Liver (tissue), 3 donors: ENCODE measurements at regions not wholly inside any gene's neighbourhood (a gene's known extent, or its start where the extent isn't known, plus 50 kb on each side); places are given as distances from the start of the nearest gene placed in this dataset.

Experiments
- EGR1 ChIP-seq, 2 donors: IDR thresholded peaks; 2 replicates each; pipeline ENCODE4 v1.6.1; 2016 to 2018; ENCODE audit warnings: antibody characterized with exemption in 2 of 2, low read depth in 2 of 2
- FOXA1 ChIP-seq: IDR thresholded peaks from 2 replicates; pipeline ENCODE4 v1.6.1; 2016; ENCODE audit warnings: antibody characterized with exemption
- GABPA ChIP-seq, 2 donors: IDR thresholded peaks in 1 of 2; conservative IDR thresholded peaks in 1 of 2; 2 replicates each; pipeline ENCODE4 v1.6.1; 2016; ENCODE audit warnings: antibody characterized with exemption in 2 of 2, mild to moderate bottlenecking in 1 of 2, moderate library complexity in 1 of 2
- JUND ChIP-seq, 2 donors: IDR thresholded peaks; 2 replicates each; pipeline ENCODE4 v1.6.1; 2016; ENCODE audit warnings: antibody characterized with exemption in 2 of 2
- RAD21 ChIP-seq, 2 donors: IDR thresholded peaks; 2 replicates each; pipeline ENCODE4 v1.6.1; 2016; ENCODE audit warnings: antibody characterized with exemption in 2 of 2, mild to moderate bottlenecking in 2 of 2
- RXRA ChIP-seq, 2 donors: IDR thresholded peaks; 2 replicates each; pipeline ENCODE4 v1.6.1; 2017 to 2018; ENCODE audit warnings: antibody characterized with exemption in 2 of 2, mild to moderate bottlenecking in 1 of 2
- TAF1 ChIP-seq: conservative IDR thresholded peaks from 2 replicates; pipeline ENCODE4 v1.6.1; 2016; ENCODE audit warnings: antibody characterized with exemption, mild to moderate bottlenecking
- YY1 ChIP-seq: IDR thresholded peaks from 2 replicates; pipeline ENCODE4 v1.6.1; 2016; ENCODE audit warnings: antibody characterized with exemption, mild to moderate bottlenecking
- TF ChIP-seq, protein P1 (sequence below): fragments of 150-350 bp; IDR thresholded peaks from 2 replicates; pipeline ENCODE4 v1.5.1; 2017; ENCODE audit warnings: improper control_type of control experiment, low read depth, low read length; ENCODE audit not compliant: missing input control
- TF ChIP-seq, protein P2 (sequence below): IDR thresholded peaks from 2 replicates; pipeline ENCODE4 v1.6.1; 2016; ENCODE audit warnings: antibody characterized with exemption, mild to moderate bottlenecking
- TF ChIP-seq, protein P3 (sequence below): IDR thresholded peaks from 2 replicates; pipeline ENCODE4 v1.6.1; 2016; ENCODE audit warnings: antibody characterized with exemption
- donor health status: healthy.
- donor health status: healthy.

DNA sequence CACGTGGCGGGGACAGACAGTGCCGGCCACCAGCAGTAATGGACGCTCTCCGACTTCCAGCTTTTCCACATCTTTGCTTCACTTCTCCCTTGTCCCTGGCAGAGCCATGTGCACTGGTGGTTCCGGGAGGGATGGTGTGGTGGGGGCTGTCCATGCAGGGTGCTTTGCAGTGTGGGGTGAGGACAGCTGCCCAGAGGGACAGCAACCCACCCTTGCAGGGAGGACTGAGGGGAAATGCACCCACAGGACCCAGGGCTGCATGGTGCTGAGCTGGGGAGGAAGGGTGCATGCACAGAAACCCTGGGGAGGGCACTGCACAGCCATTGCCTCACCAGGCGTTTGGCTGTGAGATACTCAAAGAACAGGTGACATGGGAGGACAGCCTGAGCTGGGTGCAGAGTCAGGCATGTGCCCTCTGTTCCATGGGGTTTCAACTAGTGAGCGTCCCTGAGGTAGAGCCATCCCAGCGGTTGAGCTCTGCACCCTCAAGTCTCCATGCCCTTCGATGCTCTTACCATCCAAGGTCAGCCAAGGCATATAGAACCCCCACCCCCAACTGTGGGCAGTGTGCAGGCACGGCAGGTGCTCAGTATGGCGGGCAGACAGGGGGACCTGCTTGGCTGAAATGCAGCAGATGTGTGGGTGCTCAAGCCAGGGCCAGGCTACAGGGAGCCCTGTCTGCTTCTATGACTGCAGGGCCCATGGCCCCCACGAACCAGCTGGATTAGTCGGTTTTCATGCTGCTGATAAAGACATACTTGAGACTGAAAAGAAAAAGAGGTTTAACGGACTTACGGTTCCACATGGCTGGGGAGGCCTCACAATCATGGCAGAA, 239.7 kb downstream of the TTLL2 start:
- TF ChIP-seq, protein P1, sequence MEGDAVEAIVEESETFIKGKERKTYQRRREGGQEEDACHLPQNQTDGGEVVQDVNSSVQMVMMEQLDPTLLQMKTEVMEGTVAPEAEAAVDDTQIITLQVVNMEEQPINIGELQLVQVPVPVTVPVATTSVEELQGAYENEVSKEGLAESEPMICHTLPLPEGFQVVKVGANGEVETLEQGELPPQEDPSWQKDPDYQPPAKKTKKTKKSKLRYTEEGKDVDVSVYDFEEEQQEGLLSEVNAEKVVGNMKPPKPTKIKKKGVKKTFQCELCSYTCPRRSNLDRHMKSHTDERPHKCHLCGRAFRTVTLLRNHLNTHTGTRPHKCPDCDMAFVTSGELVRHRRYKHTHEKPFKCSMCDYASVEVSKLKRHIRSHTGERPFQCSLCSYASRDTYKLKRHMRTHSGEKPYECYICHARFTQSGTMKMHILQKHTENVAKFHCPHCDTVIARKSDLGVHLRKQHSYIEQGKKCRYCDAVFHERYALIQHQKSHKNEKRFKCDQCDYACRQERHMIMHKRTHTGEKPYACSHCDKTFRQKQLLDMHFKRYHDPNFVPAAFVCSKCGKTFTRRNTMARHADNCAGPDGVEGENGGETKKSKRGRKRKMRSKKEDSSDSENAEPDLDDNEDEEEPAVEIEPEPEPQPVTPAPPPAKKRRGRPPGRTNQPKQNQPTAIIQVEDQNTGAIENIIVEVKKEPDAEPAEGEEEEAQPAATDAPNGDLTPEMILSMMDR, result no peak
- TF ChIP-seq, protein P2, sequence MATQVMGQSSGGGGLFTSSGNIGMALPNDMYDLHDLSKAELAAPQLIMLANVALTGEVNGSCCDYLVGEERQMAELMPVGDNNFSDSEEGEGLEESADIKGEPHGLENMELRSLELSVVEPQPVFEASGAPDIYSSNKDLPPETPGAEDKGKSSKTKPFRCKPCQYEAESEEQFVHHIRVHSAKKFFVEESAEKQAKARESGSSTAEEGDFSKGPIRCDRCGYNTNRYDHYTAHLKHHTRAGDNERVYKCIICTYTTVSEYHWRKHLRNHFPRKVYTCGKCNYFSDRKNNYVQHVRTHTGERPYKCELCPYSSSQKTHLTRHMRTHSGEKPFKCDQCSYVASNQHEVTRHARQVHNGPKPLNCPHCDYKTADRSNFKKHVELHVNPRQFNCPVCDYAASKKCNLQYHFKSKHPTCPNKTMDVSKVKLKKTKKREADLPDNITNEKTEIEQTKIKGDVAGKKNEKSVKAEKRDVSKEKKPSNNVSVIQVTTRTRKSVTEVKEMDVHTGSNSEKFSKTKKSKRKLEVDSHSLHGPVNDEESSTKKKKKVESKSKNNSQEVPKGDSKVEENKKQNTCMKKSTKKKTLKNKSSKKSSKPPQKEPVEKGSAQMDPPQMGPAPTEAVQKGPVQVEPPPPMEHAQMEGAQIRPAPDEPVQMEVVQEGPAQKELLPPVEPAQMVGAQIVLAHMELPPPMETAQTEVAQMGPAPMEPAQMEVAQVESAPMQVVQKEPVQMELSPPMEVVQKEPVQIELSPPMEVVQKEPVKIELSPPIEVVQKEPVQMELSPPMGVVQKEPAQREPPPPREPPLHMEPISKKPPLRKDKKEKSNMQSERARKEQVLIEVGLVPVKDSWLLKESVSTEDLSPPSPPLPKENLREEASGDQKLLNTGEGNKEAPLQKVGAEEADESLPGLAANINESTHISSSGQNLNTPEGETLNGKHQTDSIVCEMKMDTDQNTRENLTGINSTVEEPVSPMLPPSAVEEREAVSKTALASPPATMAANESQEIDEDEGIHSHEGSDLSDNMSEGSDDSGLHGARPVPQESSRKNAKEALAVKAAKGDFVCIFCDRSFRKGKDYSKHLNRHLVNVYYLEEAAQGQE, result no peak
- TF ChIP-seq RAD21 (IDR thresholded peaks at IDR 0.05) (no peak), YY1 (no peak), GABPA (IDR thresholded peaks at IDR 0.05 in 1 of 2, conservative IDR thresholded peaks at IDR 0.05 in 1 of 2) (no peak), TAF1 (no peak), JUND (IDR thresholded peaks at IDR 0.05) (no peak), EGR1 (IDR thresholded peaks at IDR 0.05; ENCODE audit: low read depth in 2 of 2) (no peak), RXRA (IDR thresholded peaks at IDR 0.05) (no peak), FOXA1 (no peak)
- TF ChIP-seq, protein P3, sequence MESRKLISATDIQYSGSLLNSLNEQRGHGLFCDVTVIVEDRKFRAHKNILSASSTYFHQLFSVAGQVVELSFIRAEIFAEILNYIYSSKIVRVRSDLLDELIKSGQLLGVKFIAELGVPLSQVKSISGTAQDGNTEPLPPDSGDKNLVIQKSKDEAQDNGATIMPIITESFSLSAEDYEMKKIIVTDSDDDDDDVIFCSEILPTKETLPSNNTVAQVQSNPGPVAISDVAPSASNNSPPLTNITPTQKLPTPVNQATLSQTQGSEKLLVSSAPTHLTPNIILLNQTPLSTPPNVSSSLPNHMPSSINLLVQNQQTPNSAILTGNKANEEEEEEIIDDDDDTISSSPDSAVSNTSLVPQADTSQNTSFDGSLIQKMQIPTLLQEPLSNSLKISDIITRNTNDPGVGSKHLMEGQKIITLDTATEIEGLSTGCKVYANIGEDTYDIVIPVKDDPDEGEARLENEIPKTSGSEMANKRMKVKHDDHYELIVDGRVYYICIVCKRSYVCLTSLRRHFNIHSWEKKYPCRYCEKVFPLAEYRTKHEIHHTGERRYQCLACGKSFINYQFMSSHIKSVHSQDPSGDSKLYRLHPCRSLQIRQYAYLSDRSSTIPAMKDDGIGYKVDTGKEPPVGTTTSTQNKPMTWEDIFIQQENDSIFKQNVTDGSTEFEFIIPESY, result no peak
